ENCODE measurements at regions not wholly inside any gene's neighbourhood (a gene's known extent, or its start where the extent isn't known, plus 50 kb on each side); places are given as distances from the start of the nearest gene placed in this dataset.

DNA sequence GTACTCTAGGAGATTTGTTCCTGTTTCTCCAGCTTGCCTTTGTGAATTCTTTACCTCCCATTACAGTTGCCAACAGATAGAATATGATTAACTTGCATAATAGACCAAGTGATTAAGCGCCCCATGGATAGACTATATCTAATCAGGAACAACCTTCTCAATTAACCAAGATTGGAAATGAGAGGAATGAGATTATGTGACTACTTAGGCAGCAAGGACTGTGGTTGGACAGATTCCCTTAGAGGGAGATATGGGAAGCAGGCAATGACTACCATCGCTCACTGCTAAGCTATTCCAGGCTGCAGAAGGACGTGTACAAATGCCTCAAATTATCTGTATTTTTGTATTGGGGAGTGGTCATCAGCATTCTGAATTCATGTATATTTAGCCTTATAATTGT is 278.1 kb upstream of the DAB2 start:
- Histone ChIP-seq H3K27ac (ENCODE audit: control insufficient read depth, insufficient read depth, low read length) (no peak overlapping the region), H3K4me2 (ENCODE audit: control insufficient read depth, extremely low read depth, insufficient read depth, low read depth, low read length) (no peak overlapping the region), H4K20me1 (ENCODE audit: control insufficient read depth, extremely low read depth, insufficient read depth, low read length) (no peaks in the 10 kb centered on the region), H3K36me3 (ENCODE audit: control insufficient read depth in 2 of 2, extremely low read depth in 1 of 2, insufficient read depth in 2 of 2, low read length in 2 of 2) (no peaks in the 10 kb centered on the region), H2AFZ (ENCODE audit: control insufficient read depth, low read length) (no peak overlapping the region), H3K4me3 (ENCODE audit: control insufficient read depth in 2 of 3, extremely low read depth in 1 of 3, insufficient read depth in 2 of 3, low read depth in 1 of 3, low read length in 3 of 3) (no peak overlapping the region), H3K27me3 (ENCODE audit: control insufficient read depth, extremely low read depth, insufficient read depth, low read length) (no peaks in the 10 kb centered on the region), H3K9me3 (ENCODE audit: control insufficient read depth, low read depth, low read length) (no peaks in the 10 kb centered on the region), H3K9ac (ENCODE audit: control insufficient read depth, extremely low read depth, insufficient read depth, low read length) (no peak overlapping the region), H3K9me1 (ENCODE audit: control insufficient read depth, extremely low read depth, insufficient read depth, low read length) (no peaks in the 10 kb centered on the region), H3K79me2 (ENCODE audit: control insufficient read depth, insufficient read depth, low read length) (no peaks in the 10 kb centered on the region), H3K4me1 (ENCODE audit: control insufficient read depth, extremely low read depth, insufficient read depth, low read length) (no peaks in the 10 kb centered on the region)
- DNase-seq (ENCODE audit: low read depth, low spot score) (no peak), FAIRE-seq (no peak)
- TF ChIP-seq CTCF (optimal IDR thresholded peaks at IDR 0.05 in 1 of 3, IDR thresholded peaks at IDR 0.05 in 1 of 3, conservative IDR thresholded peaks at IDR 0.05 in 1 of 3; ENCODE audit: extremely low read depth in 1 of 3, insufficient read depth in 2 of 3, low read length in 3 of 3) (no peak), EZH2 (IDR thresholded peaks at IDR 0.05; ENCODE audit: low read length) (no peak)
- dilution Hi-C loops (cut with MboI; ENCODE audit: extremely low pct_ligation_motif_present, low sequenced_read_pairs), result no loop called here

DNA sequence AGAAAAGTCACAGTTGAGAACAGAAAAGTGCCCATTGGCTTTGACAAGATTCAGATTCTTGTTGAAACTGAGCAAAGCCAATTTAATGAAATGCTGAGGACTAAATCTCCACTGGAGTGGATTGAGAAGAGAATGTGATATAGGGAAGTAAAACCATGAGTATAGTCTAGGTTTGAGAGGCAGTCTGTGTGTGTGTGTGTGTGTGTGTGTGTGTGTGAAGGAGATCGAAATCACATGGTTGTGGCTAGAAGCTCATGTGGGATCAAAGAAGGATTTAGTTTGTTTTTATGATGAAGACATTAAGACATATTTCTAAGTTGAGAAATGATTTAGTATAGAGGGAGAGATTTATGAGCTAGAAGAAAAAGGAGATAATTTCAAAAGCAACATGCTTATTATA is 275.7 kb upstream of the DAB2 start:
- dilution Hi-C loops (cut with MboI; ENCODE audit: extremely low pct_ligation_motif_present, low sequenced_read_pairs), result no loop called here
- TF ChIP-seq EZH2 (IDR thresholded peaks at IDR 0.05; ENCODE audit: low read length) (no peak), CTCF (optimal IDR thresholded peaks at IDR 0.05 in 1 of 3, IDR thresholded peaks at IDR 0.05 in 1 of 3, conservative IDR thresholded peaks at IDR 0.05 in 1 of 3; ENCODE audit: extremely low read depth in 1 of 3, insufficient read depth in 2 of 3, low read length in 3 of 3) (no peak)
- no peak overlapping the region for H3K4me2 ChIP-seq (ENCODE audit: control insufficient read depth, extremely low read depth, insufficient read depth, low read depth, low read length)

More for the DNA sequence above, 275.7 kb upstream of the DAB2 start:
- Histone ChIP-seq H4K20me1 (ENCODE audit: control insufficient read depth, extremely low read depth, insufficient read depth, low read length) (no peaks in the 10 kb centered on the region), H3K9me3 (ENCODE audit: control insufficient read depth, low read depth, low read length) (no peaks in the 10 kb centered on the region), H3K79me2 (ENCODE audit: control insufficient read depth, insufficient read depth, low read length) (no peaks in the 10 kb centered on the region), H3K9ac (ENCODE audit: control insufficient read depth, extremely low read depth, insufficient read depth, low read length) (no peak overlapping the region), H3K4me3 (ENCODE audit: control insufficient read depth in 2 of 3, extremely low read depth in 1 of 3, insufficient read depth in 2 of 3, low read depth in 1 of 3, low read length in 3 of 3) (no peak overlapping the region), H3K4me1 (ENCODE audit: control insufficient read depth, extremely low read depth, insufficient read depth, low read length) (no peaks in the 10 kb centered on the region), H3K27ac (ENCODE audit: control insufficient read depth, insufficient read depth, low read length) (no peak overlapping the region), H2AFZ (ENCODE audit: control insufficient read depth, low read length) (no peak overlapping the region), H3K36me3 (ENCODE audit: control insufficient read depth in 2 of 2, extremely low read depth in 1 of 2, insufficient read depth in 2 of 2, low read length in 2 of 2) (no peaks in the 10 kb centered on the region), H3K9me1 (ENCODE audit: control insufficient read depth, extremely low read depth, insufficient read depth, low read length) (no peaks in the 10 kb centered on the region), H3K27me3 (ENCODE audit: control insufficient read depth, extremely low read depth, insufficient read depth, low read length) (no peaks in the 10 kb centered on the region)
- DNase-seq (ENCODE audit: low read depth, low spot score) (no peak), FAIRE-seq (no peak)
